ENCODE measurements at regions not wholly inside any gene's neighbourhood (a gene's known extent, or its start where the extent isn't known, plus 50 kb on each side); places are given as distances from the start of the nearest gene placed in this dataset.
"Not testable (repeated sequence)": the region's sequence is repeated elsewhere in the genome, so short reads cannot be mapped to it uniquely, and the experiment has no call there.

DNA sequence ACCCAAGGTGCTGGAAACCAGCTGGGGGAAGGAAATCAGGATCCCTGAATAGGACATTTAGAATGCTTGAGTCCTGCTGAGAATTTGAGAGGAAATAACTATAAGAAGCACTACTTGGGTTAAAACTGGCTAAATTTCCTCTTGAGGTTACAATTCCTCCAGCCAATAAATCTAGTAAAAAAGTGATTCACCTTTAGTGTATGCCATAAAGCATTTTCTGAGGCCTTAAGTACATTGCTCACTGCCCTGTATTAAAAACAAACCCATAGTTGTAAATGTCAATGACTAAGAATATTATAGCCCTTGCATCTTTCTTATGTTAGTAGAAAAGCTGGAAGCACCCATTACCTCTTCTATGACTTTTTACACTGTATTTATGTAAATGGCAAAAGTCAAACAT is 634.7 kb upstream of the ARRDC3 start:
- Histone ChIP-seq H3K4me1 (ENCODE audit: control insufficient read depth in 2 of 2, insufficient read depth in 2 of 2, low read length in 2 of 2) (no peaks in the 10 kb centered on the region), H4K20me1 (ENCODE audit: control insufficient read depth, insufficient read depth, low read length, poor library complexity, severe bottlenecking) (no peaks in the 10 kb centered on the region), H3K4me2 (replicated peaks; ENCODE audit: low read depth, low read length, poor library complexity, severe bottlenecking) (no peak overlapping the region), H3K79me2 (ENCODE audit: control insufficient read depth, insufficient read depth, low read length) (no peaks in the 10 kb centered on the region), H2AFZ (ENCODE audit: insufficient read depth, low read depth, low read length, poor library complexity, severe bottlenecking) (no peak overlapping the region), H3K27ac (ENCODE audit: low read length in 2 of 2) (no peak overlapping the region), H3K27me3 (replicated peaks in 1 of 4; ENCODE audit: control extremely low read depth in 1 of 4, control insufficient read depth in 3 of 4, insufficient read depth in 4 of 4, low read length in 3 of 4) (no peaks in the 10 kb centered on the region), H3K9me3 (ENCODE audit: control extremely low read depth in 1 of 3, control insufficient read depth in 2 of 3, insufficient read depth in 1 of 3, low read length in 2 of 3) (peaks cover 0 to under 1% (median 0%) of the 10 kb centered on the region in 3 donors), H3K9ac (ENCODE audit: low read length) (no peak overlapping the region), H3K36me3 (replicated peaks in 1 of 2; ENCODE audit: control extremely low read depth in 1 of 2, control insufficient read depth in 1 of 2, extremely low read depth in 1 of 2, insufficient read depth in 2 of 2, low read length in 1 of 2) (no peaks in the 10 kb centered on the region), H3K4me3 (ENCODE audit: control extremely low read depth in 1 of 5, extremely low read depth in 1 of 5, insufficient read depth in 1 of 5, low read depth in 2 of 5, low read length in 4 of 5) (no peak overlapping the region)
- H3K4me1 Mint-ChIP-seq = no peaks in the 10 kb centered on the region
- peaks cover 5% of the 10 kb centered on the region for H3K9me3 Mint-ChIP-seq (ENCODE audit: insufficient read depth)
- intact Hi-C loops (cut with micrococcal nuclease) = no loop called here
- DNase-seq (no peak), ATAC-seq (ENCODE audit: low read depth) (no peak)
- H3K4me3 Mint-ChIP-seq = no peak overlapping the region
- no peak overlapping the region for H3K27ac Mint-ChIP-seq
- no peaks in the 10 kb centered on the region for H3K27me3 Mint-ChIP-seq
- CTCF ChIA-PET = no interaction called here
- POLR2A ChIA-PET = no interaction called here
- TF ChIP-seq, protein P1, sequence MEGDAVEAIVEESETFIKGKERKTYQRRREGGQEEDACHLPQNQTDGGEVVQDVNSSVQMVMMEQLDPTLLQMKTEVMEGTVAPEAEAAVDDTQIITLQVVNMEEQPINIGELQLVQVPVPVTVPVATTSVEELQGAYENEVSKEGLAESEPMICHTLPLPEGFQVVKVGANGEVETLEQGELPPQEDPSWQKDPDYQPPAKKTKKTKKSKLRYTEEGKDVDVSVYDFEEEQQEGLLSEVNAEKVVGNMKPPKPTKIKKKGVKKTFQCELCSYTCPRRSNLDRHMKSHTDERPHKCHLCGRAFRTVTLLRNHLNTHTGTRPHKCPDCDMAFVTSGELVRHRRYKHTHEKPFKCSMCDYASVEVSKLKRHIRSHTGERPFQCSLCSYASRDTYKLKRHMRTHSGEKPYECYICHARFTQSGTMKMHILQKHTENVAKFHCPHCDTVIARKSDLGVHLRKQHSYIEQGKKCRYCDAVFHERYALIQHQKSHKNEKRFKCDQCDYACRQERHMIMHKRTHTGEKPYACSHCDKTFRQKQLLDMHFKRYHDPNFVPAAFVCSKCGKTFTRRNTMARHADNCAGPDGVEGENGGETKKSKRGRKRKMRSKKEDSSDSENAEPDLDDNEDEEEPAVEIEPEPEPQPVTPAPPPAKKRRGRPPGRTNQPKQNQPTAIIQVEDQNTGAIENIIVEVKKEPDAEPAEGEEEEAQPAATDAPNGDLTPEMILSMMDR (IDR thresholded peaks at IDR 0.05) = no peak
- no peak for TF ChIP-seq EZH2 (IDR thresholded peaks at IDR 0.05; ENCODE audit: borderline replicate concordance, insufficient read depth, low read depth, low read length, poor library complexity, severe bottlenecking)

DNA sequence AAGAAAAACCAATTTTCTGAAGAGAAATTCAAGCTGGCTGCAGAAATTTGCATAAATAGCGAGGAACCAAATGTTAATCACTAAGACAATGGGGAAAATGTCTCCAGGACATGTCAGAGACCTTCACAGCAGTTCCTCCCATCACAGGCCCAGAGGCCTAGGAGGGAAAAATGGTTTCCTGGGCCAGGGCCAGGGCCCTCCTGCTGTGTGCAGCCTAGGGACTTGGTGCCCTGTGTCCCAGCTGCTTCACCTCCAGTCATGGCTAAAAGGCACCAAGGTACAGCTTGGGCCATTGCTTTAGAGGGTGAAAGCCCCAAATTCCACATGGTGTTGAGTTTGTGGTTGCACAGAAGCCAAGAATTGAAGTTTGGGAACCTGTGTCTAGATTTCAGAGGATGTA is 628.7 kb upstream of the ARRDC3 start:
- H3K9me3 Mint-ChIP-seq (ENCODE audit: insufficient read depth); H3K27me3 ChIP-seq (replicated peaks in 1 of 4; ENCODE audit: control extremely low read depth in 1 of 4, control insufficient read depth in 3 of 4, insufficient read depth in 4 of 4, low read length in 3 of 4); H3K27ac ChIP-seq (ENCODE audit: low read length in 2 of 2); H3K27me3 Mint-ChIP-seq; ATAC-seq (ENCODE audit: low read depth); intact Hi-C loops (cut with micrococcal nuclease); H4K20me1 ChIP-seq (ENCODE audit: control insufficient read depth, insufficient read depth, low read length, poor library complexity, severe bottlenecking); H3K36me3 ChIP-seq (replicated peaks in 1 of 2; ENCODE audit: control extremely low read depth in 1 of 2, control insufficient read depth in 1 of 2, extremely low read depth in 1 of 2, insufficient read depth in 2 of 2, low read length in 1 of 2); H3K4me2 ChIP-seq (replicated peaks; ENCODE audit: low read depth, low read length, poor library complexity, severe bottlenecking); H3K9me3 ChIP-seq (ENCODE audit: control extremely low read depth in 1 of 3, control insufficient read depth in 2 of 3, insufficient read depth in 1 of 3, low read length in 2 of 3); H3K79me2 ChIP-seq (ENCODE audit: control insufficient read depth, insufficient read depth, low read length); POLR2A ChIA-PET; H3K9ac ChIP-seq (ENCODE audit: low read length); H2AFZ ChIP-seq (ENCODE audit: insufficient read depth, low read depth, low read length, poor library complexity, severe bottlenecking); H3K4me3 ChIP-seq (ENCODE audit: control extremely low read depth in 1 of 5, extremely low read depth in 1 of 5, insufficient read depth in 1 of 5, low read depth in 2 of 5, low read length in 4 of 5); H3K4me1 ChIP-seq (ENCODE audit: control insufficient read depth in 2 of 2, insufficient read depth in 2 of 2, low read length in 2 of 2); H3K4me1 Mint-ChIP-seq; DNase-seq; CTCF ChIA-PET; H3K4me3 Mint-ChIP-seq; H3K27ac Mint-ChIP-seq: not testable (repeated sequence)
- 80% methylated on average over 1 of the region's 1 CpG for WGBS (ENCODE audit: insufficient coverage)

Data from B cell (primary cell).